HUDEP-2 (cell line): ENCODE measurements at regions not wholly inside any gene's neighbourhood (a gene's known extent, or its start where the extent isn't known, plus 50 kb on each side); places are given as distances from the start of the nearest gene placed in this dataset.

ENCODE experiments used
- DNase-seq, 76 experiments: peaks; one replicate each; lab custom pipeline; 2025; ENCODE audit not compliant: unreplicated experiment in 76 of 76; lab: John Stamatoyannopoulos, UW

DNA sequence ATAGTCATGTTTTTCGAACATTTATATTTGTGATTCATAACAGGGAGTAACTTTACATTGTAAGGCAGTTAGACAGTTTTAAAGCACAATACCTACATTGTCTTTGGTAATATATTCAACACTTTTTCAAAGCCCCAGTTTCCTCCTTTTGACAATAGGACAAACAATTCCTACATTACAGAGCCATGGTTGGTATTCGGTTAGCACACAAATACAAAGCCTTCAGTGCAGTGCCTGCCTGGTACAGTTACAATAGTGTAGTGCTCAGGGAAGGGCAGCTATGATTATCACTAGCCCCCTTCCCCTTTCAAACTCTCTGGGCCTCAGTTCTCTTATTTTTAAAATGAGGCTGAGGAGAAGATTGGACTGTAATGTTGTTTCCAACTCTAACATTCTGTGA lies 207.8 kb downstream of the TPBG start:
- no peak for DNase-seq

DNA sequence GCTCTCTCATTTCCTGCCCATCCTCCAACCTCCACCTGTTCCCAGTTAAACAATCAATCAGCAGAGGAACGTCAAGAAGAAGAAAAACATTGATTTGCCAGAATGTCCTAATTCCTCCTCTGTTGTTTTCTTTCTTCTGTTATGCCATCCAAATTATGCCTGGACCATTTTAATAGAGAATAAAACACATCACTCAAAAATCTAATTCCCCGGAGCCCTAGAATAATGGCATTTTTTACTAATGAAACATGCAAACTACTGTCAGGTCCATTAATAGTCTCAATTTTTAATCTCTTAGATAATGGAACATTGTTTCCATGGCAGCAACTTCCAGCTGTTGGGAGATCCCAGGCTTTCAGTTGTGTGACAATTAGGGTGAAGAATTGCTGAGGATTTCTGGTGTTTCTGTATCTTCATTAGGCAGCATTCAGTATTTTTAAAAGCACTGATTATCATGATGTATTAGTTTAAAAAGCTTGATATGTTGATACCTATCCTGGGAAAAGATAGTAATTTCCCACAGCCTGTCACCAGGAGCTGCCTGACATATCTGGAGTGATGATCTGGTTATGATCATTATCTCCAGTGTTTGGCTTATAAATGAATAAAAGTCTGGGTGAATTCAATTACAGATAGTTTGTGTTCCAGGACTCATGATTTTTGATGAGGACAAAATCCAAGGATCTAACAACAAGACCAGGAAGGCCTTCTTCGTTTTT lies 209.8 kb downstream of the TPBG start:
- no peak for DNase-seq

DNA sequence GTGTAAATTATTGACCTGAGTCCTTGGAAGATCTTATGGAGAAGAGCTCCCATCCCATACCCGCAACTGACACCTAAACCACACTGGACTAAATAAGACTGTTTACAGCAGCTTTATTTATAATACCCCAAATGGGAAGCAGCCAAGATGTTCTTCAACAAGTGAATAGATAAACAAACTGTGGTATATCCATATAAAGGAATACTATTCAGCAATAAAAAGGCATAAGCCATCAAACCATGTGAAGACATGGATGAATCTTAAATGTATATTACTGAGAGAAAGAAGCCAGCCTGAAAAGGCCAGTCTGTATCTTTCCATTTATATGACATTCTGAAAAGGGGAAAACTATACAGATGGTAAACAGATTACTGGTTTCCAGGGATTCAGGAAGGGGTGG lies 212.7 kb downstream of the TPBG start:
- DNase-seq = no peak

DNA sequence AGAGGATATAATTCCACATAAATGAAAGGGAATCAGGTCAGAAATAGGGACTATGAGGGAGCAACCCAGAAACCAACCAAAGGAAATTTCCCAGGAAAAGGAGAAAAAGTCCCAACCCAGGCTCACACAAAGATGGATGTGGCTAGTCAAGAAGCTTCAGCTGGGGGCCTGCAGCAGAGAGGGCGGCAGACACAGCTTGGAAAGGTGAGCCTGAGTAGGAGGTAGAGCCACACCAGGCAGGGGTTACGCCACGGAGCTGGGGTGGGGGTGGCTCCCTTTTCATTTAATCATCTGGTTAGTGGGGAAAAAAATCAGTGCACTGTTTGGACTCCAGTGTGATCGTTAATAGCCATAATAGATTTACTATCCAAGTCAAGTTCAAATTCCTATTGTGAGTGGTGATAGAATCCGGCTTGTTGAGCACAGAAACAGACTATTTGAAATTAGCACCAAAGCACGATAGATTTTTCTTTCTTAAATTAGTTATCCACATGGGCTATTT lies 220.6 kb downstream of the TPBG start:
- DNase-seq = no peak

DNA sequence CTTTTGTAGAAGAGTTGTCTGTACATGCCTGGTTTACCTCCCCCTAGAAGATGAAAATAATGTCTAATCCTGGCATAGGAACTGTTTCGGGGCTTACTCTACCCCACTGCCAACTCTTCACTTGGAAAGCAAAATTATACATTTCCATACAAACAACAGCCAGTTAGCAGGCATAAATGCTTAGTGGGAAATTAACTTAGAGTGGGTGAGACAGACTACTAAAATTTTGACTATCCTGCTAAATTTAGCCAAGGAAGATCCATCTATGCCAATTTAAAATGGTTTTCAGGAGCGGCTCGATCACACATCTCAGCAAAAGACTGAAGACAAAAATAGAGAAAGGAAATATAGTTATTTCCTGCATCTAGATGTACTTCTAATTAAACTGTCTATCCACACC lies 221.2 kb downstream of the TPBG start:
- DNase-seq = no peak

DNA sequence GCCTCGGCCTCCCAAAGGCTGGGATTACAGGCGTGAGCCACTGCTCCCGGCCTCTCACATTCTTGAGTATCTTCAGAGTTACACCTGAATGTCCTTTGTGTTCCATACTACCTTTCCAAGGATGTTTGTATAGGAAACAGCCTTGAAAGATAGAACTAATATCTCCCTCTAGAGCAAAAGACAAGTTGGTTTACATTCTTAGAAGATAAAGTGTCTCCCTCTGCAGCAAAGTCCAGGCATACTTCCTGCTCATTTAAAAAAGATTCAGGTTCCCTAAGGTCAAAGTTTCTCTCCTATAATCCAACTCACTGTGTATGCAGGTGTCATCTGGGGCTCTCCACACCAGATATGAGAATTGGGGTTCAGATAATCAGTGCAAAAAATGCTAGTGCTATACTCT lies 224.4 kb downstream of the TPBG start:
- no peak for DNase-seq

DNA sequence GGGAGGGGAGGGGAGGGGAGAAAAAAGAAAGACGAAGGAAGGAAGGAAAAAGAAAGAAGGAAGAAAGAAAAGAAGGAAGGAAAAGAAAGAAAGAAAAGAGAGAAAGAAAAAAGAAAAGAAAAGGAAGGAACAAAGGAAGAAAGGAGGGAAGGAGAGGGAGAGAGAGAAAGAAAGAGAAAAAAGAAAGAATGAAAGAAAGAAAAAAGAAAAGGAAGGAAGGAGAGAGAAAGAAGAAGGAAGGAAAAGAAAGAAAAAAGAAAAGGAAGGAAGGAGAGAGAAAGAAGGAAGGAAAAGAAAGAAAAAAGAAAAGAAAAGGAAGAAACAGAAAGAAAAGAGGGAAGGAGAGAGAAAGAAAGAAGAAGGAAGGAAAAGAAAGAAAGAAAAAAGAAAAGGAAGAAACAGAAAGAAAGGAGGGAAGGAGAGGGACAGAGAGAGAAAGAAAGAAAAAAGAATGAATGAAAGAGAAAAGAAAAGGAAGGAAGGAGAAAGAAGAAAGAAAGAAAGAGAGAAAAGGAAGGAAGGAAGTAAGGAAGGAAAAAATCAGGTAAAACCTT lies 225.3 kb downstream of the TPBG start:
- no peak for DNase-seq

DNA sequence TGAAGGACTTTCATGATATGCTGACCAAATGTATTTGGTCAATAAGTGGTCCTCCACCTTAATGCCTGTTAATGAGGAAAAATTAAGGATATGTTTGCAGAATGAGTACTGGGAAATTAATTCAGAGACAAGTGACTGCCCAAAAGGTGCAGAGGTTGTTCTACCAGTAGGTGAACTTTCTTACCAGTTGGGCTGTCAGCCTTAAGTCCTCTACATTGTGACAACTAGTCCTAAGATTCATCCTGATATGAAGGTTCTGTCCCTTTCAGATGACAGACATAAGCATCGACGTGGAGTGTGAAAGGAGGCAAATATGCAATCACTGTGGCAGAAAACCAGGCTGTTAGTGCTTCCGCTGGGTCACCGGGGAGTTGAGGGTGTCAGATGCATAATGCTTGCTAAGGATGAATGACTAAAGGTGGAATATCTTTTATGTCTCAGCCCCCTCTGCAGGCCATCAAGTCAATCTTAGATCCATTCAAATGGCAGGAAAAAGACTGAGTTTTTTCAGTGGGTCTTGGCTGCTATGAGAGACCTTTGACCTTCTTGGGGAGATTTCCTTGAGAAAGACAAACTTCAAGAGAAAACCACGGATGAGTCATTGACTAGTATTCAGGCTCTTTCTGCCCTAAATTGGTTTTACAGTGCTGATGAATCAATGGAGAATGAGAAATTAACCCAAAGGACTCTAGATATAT lies 226.0 kb downstream of the TPBG start:
- peak in 1 of 76 experiments; percentile 6 for DNase-seq

DNA sequence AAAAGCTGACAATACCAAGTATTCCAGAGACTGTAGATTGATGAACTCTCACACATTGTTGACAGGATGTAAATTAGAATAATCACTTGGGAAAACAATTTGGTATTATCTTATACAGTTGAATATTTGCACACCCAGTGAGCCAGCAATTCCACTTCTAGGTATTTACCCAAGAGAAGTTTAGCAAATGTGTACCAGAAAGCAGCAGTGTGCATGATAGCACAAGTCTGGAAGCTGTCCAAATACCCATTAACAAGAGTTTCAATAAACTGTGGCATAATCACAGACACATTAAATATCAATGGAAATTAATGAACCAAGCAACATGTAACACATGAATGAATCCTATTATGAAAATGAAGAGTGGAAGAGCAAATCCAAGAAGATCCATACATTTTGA lies 233.6 kb downstream of the TPBG start:
- no peak for DNase-seq

DNA sequence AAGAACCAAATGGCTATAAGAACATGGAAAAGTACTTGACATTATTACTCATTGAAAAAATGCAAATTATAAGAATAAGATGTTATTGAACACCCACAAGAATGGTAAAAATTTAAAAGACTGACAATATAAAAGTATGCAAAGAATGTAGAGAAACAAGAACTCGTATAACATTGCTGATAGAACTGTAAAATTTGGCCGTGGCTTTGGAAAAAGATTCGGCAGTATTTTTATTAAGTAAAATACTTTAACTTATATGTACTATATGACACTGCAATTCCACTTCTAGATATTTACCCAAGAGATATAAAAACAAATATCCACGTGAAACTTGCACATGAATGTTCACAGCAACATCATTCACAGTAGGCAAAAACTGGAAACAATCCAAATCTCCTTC lies 239.2 kb downstream of the TPBG start:
- DNase-seq = no peak

DNA sequence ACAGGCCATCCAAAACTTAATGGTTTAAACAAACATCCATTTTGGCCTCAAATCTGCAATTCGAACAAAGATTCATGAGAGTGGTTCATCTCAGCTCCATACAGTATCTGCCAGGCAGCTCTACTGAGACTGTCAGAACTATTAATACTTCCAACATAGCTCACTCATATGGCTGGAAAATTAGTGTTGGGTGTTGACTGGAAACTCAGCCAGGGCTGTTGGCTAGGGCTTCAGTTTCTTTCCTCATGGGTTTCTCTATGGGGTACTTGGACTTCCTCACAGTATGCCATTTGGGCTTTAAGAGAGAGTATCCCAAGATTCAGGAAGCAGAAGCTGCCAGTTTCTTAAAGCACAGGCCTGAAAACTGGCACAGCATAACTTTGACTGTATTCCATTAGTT lies 240.3 kb downstream of the TPBG start:
- DNase-seq = no peak

DNA sequence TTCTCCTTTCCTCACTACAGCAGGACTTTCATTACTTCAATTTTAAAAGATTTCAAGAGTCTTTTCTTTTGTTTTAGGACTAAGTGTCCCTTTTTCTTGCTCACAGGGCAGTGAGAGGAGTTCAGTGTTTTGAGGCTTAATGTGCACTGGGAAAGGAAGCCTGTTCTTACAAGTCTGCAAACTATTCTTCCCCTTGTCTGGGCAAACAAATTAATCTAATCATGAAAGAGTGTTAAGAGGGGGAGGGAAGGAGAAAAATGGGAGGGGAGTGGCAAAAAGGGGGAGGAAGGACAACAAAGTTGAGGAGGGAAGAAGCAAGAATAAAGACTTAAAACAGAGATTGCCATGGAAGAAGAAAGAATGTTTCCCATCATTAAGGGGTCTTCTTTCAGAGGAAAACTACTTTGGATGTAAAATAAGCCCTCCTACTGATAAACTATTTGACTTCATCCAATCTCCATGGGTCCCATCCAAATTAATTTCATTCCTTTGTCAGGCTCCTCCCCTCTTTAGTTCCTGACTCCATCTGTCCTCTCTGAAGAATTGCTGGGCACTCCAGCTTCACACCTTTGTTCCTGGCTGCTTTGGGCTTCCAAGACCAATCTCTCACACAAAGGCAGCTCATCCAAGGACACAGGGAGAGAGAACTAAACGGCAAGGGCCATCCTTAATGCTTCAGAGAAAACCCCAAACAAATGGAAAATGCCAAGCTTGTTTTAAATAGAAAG lies 244.5 kb downstream of the TPBG start:
- DNase-seq = no peak

DNA sequence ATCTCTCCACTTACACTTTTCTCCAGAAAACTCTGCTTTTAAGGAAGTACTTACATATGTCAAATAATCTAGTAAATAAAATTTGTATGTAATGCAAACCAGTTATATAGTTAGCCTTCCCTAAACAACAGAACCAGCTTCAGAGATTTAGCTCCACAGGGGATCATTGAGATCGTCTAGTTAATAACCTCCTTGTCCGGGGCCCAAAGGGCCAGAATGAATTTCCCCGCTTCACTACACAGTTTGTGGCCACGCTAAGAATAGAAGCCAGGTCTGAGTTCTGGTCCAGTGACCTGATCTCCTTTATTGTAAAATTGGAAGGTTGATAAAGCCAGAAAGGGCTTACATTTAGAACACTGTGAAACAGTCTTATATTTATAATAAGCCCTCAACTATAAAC lies 245.2 kb downstream of the TPBG start:
- DNase-seq = no peak

DNA sequence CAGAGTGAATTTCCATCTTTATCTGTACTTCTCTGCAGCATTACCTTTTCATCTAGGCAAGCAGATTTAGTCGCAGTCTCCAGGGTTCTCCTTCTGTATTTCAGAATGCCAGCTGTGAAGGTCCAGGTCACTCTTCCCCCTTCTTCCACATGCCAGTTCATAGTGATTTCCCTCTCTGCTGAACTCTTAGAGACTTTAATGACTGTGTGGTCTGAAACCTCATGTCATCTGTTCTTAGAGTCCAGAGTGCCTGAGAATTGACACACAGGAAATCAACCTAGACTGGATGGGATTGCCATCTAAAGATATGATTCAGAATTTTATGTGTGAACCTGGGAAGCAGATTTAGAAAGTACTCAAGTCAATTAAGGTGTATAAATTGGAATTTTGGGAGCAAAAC lies 248.1 kb downstream of the TPBG start:
- DNase-seq = no peak

DNA sequence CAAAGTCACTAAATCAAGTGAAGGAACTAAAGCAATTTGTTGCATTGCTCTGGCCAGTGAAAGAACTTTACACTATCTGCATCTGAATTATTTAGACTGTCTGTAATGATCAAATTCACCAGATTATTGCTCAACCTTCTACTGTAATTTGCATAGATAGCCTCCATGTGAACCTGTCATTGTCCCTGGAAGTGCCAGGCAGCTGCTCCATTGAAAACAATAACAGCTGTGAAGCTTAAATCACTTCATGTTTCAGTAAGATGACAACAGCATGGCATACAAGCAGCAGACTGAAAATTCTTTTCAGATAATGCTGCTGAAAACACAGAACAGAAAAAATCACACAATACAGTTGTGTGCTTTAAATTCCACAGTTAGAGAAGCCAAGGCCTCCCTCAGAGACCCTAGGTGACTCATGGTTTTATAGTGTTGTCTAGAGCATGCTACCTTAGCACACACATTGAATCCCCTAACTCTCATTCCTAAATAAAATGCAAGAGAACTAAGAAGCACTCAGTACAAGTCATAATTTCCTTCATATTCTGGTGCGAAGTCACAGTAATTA lies 248.9 kb downstream of the TPBG start:
- no peak for DNase-seq

DNA sequence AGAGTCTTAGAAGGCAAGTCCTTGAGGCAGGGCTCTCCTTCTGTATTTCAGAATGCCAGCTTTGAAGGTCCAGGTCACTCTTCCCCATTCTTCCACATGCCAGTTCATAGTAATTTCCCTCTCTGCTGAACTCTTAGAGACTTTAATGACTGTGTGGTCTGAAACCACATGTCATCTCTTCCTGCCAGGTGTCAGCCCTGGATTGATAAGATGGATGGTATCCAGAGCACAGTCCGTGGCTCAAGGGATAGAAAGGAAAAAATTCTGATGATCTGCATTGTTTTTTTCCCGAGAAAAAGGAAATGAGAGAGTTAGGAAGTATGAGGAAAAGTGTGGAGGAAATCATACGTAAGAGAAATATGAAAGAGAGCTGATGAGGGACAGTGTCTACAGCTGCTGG lies 250.9 kb downstream of the TPBG start:
- DNase-seq = no peak

DNA sequence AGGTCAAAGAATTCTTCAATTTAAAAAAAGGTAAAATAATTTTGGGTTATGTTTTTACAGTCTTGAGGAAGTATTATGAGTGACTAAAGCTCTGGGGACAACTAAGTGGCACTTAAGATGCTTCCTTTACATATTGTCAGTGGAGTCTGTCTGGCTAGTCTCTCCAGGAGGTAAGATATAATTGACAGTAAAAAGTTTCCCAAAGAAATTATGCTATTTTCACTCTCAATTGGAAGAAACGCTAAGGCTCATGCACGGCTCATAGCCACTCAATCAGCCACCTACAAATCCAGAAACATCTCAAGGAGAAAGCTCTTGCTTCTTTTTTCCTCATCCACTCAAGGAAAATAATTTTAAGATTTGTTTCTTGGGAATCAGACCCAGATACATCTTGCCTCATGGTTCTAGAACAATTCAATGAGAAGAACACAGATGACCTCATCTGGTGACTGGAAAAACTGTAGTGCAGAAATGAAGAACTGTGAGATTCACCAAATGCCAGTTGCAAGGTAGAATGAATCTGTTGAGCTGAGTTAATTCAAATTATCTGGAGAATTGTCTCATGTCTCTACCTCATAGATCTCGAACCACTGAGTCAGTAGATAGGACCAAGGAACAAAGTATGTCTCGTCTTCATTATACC lies 252.9 kb downstream of the TPBG start:
- no peak for DNase-seq

DNA sequence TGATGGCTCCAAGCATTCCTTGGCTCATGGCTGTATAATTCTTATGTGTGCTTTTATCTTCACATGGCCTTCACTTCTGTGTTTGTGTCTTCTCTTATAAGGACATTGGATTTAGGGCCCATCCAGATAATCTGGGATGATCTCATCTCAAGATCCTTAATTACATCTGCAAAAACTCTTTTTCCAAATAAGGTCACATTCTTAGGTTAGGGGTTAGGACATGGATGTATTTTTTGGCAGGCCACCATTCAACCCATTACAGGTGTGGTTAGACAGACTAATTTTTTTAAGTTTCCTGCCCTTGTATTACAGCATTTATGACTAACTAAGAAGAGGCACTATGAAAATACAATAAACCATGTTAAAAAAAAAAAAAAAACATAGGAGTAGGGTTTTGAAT lies 254.0 kb downstream of the TPBG start:
- DNase-seq = no peak

DNA sequence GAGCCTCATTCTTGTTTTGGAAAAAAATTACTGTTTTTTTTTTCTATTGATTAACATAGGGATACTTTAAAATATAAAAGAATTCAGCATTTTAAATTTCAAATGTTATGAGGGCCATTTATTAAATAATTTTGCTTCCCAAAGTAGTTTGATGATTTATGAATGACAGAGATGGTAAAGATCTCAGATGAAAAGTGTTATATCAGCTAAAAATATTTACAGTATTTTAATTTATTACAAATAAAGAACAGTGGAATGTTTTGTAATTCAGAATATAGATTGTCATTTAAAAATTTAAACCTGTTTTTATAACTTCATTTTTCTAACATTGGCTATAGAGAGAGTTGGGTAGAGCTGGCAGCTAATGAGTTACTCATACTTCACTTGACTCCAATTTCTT lies 256.0 kb downstream of the TPBG start:
- no peak for DNase-seq

DNA sequence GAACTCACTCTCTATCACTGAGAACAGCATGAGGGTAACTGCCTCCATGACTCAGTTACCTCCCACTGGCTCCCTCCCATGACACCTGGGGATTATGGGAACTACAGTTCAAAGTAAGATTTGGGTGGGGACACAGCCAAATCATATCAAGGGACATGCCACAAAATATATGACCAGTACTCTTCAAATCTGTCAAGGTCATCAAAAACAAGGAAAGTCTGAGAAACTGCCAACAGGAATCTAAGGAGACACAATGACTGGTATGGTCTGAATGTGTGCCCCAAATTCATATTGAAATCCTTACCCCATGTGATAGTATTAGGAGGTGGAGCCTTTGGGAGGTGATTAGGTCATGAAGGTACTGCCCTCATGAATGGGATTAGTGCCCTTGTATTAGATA lies 258.8 kb downstream of the TPBG start:
- no peak for DNase-seq

DNA sequence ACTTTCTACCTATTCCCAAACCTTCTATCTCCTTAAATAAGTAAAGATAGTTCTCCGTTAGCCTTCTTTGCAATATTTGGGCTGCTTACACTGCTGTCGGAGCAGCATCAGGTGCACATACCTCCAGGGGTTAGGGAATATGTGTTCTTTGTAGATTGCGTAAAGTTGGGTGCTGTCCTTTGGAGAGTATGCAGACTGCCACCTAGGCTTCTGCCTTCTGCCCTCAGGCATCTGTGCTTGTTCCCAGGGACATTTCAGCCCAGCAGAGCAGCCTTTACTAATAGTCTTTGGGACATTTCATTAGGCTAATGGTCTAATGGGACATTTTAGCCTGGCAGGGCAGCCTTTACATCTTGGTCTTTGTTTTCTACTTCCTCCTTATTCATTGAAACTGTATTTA lies 260.6 kb downstream of the TPBG start:
- no peak for DNase-seq
